ENCODE measurements at regions not wholly inside any gene's neighbourhood (a gene's known extent, or its start where the extent isn't known, plus 50 kb on each side); places are given as distances from the start of the nearest gene placed in this dataset.

GRCh38 chr11:103768816-103769215 lies 267.6 kb upstream of the DDI1 start (continued):
- TF ChIP-seq TSHZ2 (CRISPR knock-in tag; IDR thresholded peaks at IDR 0.05) (no peak), ZFP30 (CRISPR knock-in tag; IDR thresholded peaks at IDR 0.05) (no peak)

- ATAC-seq, result no peak
- TF ChIP-seq POU6F1 (CRISPR knock-in tag; IDR thresholded peaks at IDR 0.05; ENCODE audit: borderline replicate concordance, low read depth), result no peak
- no peak for TF ChIP-seq ARNTL (CRISPR knock-in tag; IDR thresholded peaks at IDR 0.05; ENCODE audit: borderline replicate concordance, low read depth)
- no peak for TF ChIP-seq CSDC2 (CRISPR knock-in tag; IDR thresholded peaks at IDR 0.05)
- no peak for TF ChIP-seq SNAI2 (CRISPR knock-in tag; IDR thresholded peaks at IDR 0.05)
- no peak for TF ChIP-seq PPARA (CRISPR knock-in tag; IDR thresholded peaks at IDR 0.05; ENCODE audit: borderline replicate concordance)
- no peak for TF ChIP-seq ISL1 (CRISPR knock-in tag; IDR thresholded peaks at IDR 0.05)
- no peak for TF ChIP-seq TSHZ2 (CRISPR knock-in tag; IDR thresholded peaks at IDR 0.05)
- no peak for TF ChIP-seq GLIS3 (CRISPR knock-in tag; IDR thresholded peaks at IDR 0.05)
- no peak for TF ChIP-seq PATZ1 (CRISPR knock-in tag; IDR thresholded peaks at IDR 0.05; ENCODE audit: borderline replicate concordance)
- no peak for TF ChIP-seq TOX (CRISPR knock-in tag; IDR thresholded peaks at IDR 0.05; ENCODE audit: borderline replicate concordance)
- TF ChIP-seq TCF4 (CRISPR knock-in tag; IDR thresholded peaks at IDR 0.05; ENCODE audit: borderline replicate concordance), result no peak
- TF ChIP-seq ZFP3 (CRISPR knock-in tag; IDR thresholded peaks at IDR 0.05), result no peak
- no peak for TF ChIP-seq RARB (CRISPR knock-in tag; IDR thresholded peaks at IDR 0.05)
- TF ChIP-seq CSRNP3 (CRISPR knock-in tag; IDR thresholded peaks at IDR 0.05), result no peak
- TF ChIP-seq OSR1 (CRISPR knock-in tag; IDR thresholded peaks at IDR 0.05), result no peak
- no peak for TF ChIP-seq ZC3H10 (CRISPR knock-in tag; IDR thresholded peaks at IDR 0.05)
- TF ChIP-seq ZNF70 (CRISPR knock-in tag; IDR thresholded peaks at IDR 0.05), result no peak
Observed at GRCh38 chr11:103773059-103773458, 263.4 kb upstream of the DDI1 start.

GRCh38 chr11:103773537-103773936 lies 262.9 kb upstream of the DDI1 start:
- no peak for ATAC-seq
- no peak for TF ChIP-seq ZC3H10 (CRISPR knock-in tag; IDR thresholded peaks at IDR 0.05)
- no peak for TF ChIP-seq CSDC2 (CRISPR knock-in tag; IDR thresholded peaks at IDR 0.05)

GRCh38 chr11:103779054-103779453 lies 257.4 kb upstream of the DDI1 start:
- ATAC-seq, result no peak
- TF ChIP-seq GLIS3 (CRISPR knock-in tag; IDR thresholded peaks at IDR 0.05) (no peak), TCF4 (CRISPR knock-in tag; IDR thresholded peaks at IDR 0.05; ENCODE audit: borderline replicate concordance) (no peak), ARNTL (CRISPR knock-in tag; IDR thresholded peaks at IDR 0.05; ENCODE audit: borderline replicate concordance, low read depth) (no peak)
